Epithelial cell of proximal tubule (primary cell): ENCODE measurements at regions not wholly inside any gene's neighbourhood (a gene's known extent, or its start where the extent isn't known, plus 50 kb on each side); places are given as distances from the start of the nearest gene placed in this dataset.

ENCODE experiments used
- DNase-seq: peaks from one replicate; pipeline ENCODE4 v3.0.0-alpha.2; 2011; ENCODE audit warnings: low read depth
- H3K4me3 ChIP-seq: 2 replicates; pipeline ENCODE4 v1.5.1; 2011; ENCODE audit warnings: low read depth, mild to moderate bottlenecking, low read length
- TF ChIP-seq, protein P1 (sequence below): conservative IDR thresholded peaks from 2 replicates; pipeline ENCODE4 v1.5.1; 2012; ENCODE audit warnings: low read depth, mild to moderate bottlenecking, low read length

DNA sequence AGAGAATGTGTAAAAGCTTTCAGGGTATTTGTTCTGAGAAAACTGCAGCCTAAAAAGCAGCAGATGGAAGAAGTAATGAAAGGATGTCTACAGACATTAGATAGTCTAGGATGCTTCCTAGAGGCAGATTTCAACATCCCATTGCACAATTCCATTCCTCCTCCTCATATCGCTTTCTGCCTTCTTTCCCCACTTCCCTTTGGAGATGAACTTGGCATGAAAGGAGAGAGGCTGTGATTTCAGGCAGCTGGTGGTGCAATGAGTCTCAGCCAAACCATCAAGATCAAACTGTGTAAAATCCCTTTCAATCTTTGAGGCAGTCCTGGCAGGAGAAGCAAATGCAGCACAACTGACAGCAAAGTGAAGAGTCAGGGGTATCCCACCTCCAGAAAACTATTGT is 438.7 kb upstream of the KCNMB2 start:
- TF ChIP-seq, protein P1, sequence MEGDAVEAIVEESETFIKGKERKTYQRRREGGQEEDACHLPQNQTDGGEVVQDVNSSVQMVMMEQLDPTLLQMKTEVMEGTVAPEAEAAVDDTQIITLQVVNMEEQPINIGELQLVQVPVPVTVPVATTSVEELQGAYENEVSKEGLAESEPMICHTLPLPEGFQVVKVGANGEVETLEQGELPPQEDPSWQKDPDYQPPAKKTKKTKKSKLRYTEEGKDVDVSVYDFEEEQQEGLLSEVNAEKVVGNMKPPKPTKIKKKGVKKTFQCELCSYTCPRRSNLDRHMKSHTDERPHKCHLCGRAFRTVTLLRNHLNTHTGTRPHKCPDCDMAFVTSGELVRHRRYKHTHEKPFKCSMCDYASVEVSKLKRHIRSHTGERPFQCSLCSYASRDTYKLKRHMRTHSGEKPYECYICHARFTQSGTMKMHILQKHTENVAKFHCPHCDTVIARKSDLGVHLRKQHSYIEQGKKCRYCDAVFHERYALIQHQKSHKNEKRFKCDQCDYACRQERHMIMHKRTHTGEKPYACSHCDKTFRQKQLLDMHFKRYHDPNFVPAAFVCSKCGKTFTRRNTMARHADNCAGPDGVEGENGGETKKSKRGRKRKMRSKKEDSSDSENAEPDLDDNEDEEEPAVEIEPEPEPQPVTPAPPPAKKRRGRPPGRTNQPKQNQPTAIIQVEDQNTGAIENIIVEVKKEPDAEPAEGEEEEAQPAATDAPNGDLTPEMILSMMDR: no peak
- no peak overlapping the region for H3K4me3 ChIP-seq
- peak; percentile 13 for DNase-seq

DNA sequence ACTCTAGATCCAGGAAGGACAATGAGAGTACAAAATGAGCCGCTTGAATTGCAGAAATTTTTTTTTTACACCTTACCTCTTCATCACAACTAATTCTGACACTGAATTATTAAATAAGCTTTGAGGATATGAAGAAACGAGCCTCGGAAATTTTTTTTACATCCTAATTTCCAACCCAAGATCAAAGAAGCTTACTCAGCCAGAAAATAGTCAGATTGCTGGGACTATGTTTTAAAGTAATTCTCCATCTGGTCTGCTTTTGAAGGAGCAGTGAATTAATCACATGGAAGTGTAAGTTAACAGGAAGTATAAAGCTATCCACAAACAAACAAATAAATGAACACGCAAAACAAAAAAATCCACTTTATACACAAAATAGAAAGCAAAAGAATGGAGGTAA is 437.0 kb upstream of the KCNMB2 start:
- DNase-seq: no peak
- TF ChIP-seq, protein P1: no peak
- no peak overlapping the region for H3K4me3 ChIP-seq

DNA sequence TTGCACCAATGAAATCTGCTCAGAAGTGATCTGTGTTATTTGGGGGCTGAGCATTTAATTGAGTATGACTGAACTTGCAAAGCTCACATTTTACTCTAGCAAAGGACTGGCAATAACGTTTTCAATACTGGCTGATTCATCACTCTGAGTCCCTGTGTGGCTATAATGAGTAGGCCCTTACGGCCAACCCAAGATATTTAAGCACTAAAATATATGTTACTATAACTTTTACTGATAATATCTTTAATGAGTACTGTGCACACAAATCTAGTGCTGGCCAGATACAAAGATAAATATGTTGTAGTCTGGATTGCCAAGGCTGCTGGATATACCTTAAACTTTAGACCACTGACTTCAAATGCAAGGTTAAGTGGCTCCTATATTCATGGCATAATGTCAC is 436.4 kb upstream of the KCNMB2 start:
- DNase-seq: no peak
- H3K4me3 ChIP-seq: no peak overlapping the region
- TF ChIP-seq, protein P1: no peak

DNA sequence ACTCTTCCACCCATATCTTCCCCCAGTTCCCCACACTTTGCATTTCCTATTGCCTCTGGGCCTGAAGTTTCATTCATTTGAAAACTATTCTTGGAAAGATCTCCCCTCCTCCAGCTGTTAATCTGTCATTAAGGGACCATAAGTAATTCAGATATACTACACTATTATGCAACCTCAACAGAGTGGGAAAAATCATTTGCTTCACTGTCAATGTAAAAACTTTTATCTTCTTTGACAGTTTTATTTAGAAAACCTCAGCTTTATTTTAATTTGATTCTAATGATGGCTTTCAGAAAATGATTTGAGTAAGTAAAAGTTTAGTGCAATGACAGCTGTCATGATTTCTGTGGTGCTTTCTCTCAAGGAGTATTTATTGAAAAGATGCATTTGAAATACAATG is 435.3 kb upstream of the KCNMB2 start:
- no peak overlapping the region for H3K4me3 ChIP-seq
- no peak for DNase-seq
- TF ChIP-seq, protein P1: no peak

DNA sequence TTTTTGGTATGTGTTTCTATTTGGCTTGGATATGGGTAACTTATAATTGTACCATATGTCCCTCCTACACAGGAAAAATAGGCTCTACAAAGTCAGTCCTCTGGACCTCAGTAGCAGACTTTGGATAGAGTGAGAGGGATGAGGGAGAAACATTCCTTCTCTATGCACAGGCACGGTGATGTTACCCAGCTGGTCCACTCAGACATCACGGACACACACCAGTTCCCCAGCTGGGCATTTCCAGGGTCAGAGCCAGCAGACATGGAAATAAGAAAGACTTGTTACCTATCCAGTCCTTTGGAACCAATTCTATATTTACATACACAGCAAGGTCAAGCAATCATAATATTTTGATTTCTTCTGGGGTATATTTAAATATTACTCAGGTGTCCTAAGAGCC is 433.1 kb upstream of the KCNMB2 start:
- no peak overlapping the region for H3K4me3 ChIP-seq
- TF ChIP-seq, protein P1: no peak
- DNase-seq: no peak

DNA sequence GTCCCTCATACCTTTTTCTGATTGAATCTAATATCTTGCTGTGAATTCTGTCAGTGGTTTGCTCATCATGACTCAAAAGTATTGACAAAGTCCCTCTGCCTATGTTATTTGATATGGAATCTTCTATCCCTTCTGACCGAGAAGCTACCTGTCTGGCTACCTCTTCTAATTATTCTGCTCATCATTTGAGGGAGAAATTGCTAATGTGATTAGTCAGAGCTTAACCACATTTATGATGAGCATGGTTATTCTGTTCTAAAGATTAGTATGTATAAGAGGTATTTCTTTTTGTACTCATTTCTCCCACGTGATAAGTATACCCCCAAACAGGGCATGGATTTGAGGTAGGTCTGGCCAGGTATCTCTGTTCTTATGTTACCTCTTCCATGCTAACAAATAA is 428.4 kb upstream of the KCNMB2 start:
- DNase-seq: no peak
- TF ChIP-seq, protein P1: no peak
- no peak overlapping the region for H3K4me3 ChIP-seq

DNA sequence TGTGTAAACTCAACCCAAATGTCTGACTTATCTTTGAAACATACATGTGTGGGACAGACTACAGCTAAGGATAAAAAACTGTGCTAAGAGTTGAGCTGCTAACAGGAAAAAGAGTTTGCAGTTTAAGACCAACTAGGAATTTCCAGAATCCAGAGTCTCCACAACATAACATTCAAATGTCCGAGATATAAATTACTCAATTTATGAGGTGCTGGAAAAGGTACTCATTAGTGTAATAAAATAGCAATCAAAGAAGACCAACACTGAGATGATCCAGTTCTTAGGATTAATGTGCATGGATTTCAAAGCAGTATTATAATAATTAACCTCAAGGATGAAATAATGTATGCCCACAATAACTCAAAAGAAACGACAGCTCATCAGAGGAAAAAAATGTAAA is 426.5 kb upstream of the KCNMB2 start:
- DNase-seq: no peak

More for the DNA sequence above, 426.5 kb upstream of the KCNMB2 start:
- no peak overlapping the region for H3K4me3 ChIP-seq
- TF ChIP-seq, protein P1: no peak
